ENCODE measurements at regions not wholly inside any gene's neighbourhood (a gene's known extent, or its start where the extent isn't known, plus 50 kb on each side); places are given as distances from the start of the nearest gene placed in this dataset.
"Not testable (repeated sequence)": the region's sequence is repeated elsewhere in the genome, so short reads cannot be mapped to it uniquely, and the experiment has no call there.

DNA sequence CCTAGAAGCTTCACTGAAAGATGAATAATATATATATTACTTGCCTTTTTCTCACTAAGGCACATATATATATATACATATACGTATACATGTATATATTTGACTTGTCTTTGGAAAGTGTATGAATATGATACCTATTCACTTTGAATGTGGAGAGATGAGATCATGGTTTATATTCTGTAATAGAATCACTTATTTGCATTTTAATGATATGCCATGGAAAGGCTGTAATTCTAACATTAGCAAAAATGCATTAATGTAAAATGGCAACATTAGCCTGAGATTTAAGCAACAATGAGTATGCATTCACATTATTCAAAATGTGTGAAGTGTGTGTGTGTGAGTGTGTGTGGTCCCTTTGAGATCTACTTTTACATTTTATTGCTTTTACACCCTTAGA is 54.5 kb upstream of the PRKD1 start:
- no peak for DNase-seq
- H3K4me1 ChIP-seq, result no peaks in the 10 kb centered on the region
- H3K4me3 ChIP-seq (replicated peaks in 1 of 3), result no peak overlapping the region
- 96% methylated on average over 1 of the region's 1 CpG for WGBS, 2 donors
- no peaks in the 10 kb centered on the region for H3K9me3 ChIP-seq
- no peak overlapping the region for H3K27ac ChIP-seq
- no peak for TF ChIP-seq CTCF (IDR thresholded peaks at IDR 0.05)
- no peak for TF ChIP-seq POLR2A (IDR thresholded peaks at IDR 0.05)
- no peaks in the 10 kb centered on the region for H3K27me3 ChIP-seq
- no peaks in the 10 kb centered on the region for H3K36me3 ChIP-seq
- intact Hi-C loops (cut with DNase I), result no loop called here

DNA sequence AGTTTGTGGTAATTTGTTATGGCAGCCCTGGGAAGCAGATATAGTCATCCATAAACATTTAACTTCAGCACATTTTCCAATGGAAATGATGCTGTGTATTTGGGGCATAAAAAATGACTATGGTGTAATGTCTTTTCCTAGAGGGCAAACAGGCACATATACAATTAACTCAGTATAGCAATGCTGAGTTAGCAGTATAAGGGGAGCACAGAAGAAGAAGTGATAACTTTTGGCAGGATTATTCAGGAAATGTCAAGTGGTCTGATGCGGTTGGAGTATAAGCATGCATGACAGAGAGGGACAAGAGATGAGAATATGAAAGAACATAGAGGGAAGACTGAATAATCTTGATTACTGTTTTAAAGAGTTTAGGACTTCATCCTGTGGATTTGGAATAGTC is 55.3 kb upstream of the PRKD1 start:
- H3K9me3 ChIP-seq, result no peaks in the 10 kb centered on the region
- no peaks in the 10 kb centered on the region for H3K27me3 ChIP-seq
- no peak overlapping the region for H3K27ac ChIP-seq
- no peaks in the 10 kb centered on the region for H3K36me3 ChIP-seq
- no peaks in the 10 kb centered on the region for H3K4me1 ChIP-seq
- intact Hi-C loops (cut with DNase I), result no loop called here
- no peak overlapping the region for H3K4me3 ChIP-seq (replicated peaks in 1 of 3)
- no peak for DNase-seq
- WGBS, 2 donors, result 65 to 70% methylated on average over 1 of the region's 1 CpG
- TF ChIP-seq CTCF (IDR thresholded peaks at IDR 0.05), result no peak
- TF ChIP-seq POLR2A (IDR thresholded peaks at IDR 0.05), result no peak

DNA sequence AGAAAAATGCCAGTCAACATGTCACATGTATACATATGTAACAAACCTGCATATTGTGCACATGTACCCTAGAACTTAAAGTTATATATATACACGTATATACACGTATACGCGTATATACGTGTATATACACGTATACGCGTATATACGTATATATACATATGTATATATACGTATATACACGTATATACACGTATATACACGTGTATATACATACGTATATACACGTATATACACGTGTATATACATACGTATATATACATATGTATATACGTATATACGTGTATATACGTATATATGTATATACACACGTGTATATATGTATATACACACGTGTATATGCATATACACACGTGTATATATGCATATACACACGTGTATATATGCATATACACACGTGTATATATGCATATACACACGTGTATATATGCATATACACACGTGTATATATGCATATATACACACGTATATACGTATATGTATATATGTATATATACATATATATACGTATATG is 62.8 kb upstream of the PRKD1 start:
- intact Hi-C loops (cut with DNase I); H3K9me3 ChIP-seq; H3K4me1 ChIP-seq; H3K27me3 ChIP-seq; DNase-seq; H3K36me3 ChIP-seq; H3K4me3 ChIP-seq (replicated peaks in 1 of 3); H3K27ac ChIP-seq: not testable (repeated sequence)
- WGBS, 2 donors, result 78 to 80% methylated on average over 30 of the region's 30 CpGs

GRCh38 chr14:29990993-29991392 is 63.3 kb upstream of the PRKD1 start:
- H3K4me3 ChIP-seq (replicated peaks in 1 of 3), result no peak overlapping the region
- intact Hi-C loops (cut with DNase I), result no loop called here
- H3K27me3 ChIP-seq, result no peaks in the 10 kb centered on the region
- WGBS, 2 donors, result 93 to 96% methylated on average over 2 of the region's 2 CpGs
- H3K4me1 ChIP-seq, result no peaks in the 10 kb centered on the region
- H3K36me3 ChIP-seq, result no peaks in the 10 kb centered on the region
- TF ChIP-seq CTCF (IDR thresholded peaks at IDR 0.05) (no peak), POLR2A (IDR thresholded peaks at IDR 0.05) (no peak)
- DNase-seq, result no peak
- no peaks in the 10 kb centered on the region for H3K9me3 ChIP-seq
- no peak overlapping the region for H3K27ac ChIP-seq

- H3K4me3 ChIP-seq (replicated peaks in 1 of 3), result no peak overlapping the region
- no peak overlapping the region for H3K27ac ChIP-seq
- 96 to 97% methylated on average over 2 of the region's 2 CpGs for WGBS, 2 donors
- H3K36me3 ChIP-seq, result no peaks in the 10 kb centered on the region
- H3K4me1 ChIP-seq, result no peaks in the 10 kb centered on the region
- H3K9me3 ChIP-seq, result no peaks in the 10 kb centered on the region
- DNase-seq, result no peak
- no peaks in the 10 kb centered on the region for H3K27me3 ChIP-seq
- TF ChIP-seq POLR2A (IDR thresholded peaks at IDR 0.05), result no peak
- no peak for TF ChIP-seq CTCF (IDR thresholded peaks at IDR 0.05)
- intact Hi-C loops (cut with DNase I), result no loop called here
Measured at GRCh38 chr14:29993143-29993542, 65.5 kb upstream of the PRKD1 start.

DNA sequence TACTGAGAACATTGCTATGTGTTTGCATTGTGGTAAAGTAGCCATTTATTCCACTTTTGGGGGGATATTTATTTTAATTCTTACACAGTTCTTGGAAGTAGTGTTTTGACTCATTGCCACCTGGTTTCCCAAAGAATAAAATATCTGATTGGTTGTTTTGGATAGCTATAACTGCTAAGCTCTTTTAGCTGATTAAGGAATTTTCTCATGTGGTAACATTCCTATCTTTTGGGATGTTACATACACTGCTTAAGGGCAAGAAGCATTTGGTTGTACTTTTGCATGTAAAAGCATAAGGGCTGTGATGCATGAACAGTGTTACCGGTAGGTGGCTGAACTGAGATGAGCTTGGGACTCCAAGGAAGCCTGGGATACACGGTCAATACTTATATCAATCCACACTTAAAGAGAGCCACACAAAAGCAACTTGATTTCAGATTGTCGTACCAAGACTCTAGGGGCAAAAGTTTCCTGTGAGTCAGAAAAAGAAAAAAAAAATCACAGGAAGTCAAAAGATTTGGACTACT is 71.4 kb upstream of the PRKD1 start:
- Histone ChIP-seq H3K4me1 (no peaks in the 10 kb centered on the region), H3K27me3 (no peaks in the 10 kb centered on the region), H3K9me3 (no peaks in the 10 kb centered on the region), H3K36me3 (no peaks in the 10 kb centered on the region), H3K4me3 (replicated peaks in 1 of 3) (no peak overlapping the region), H3K27ac (no peak overlapping the region)
- no peak for TF ChIP-seq POLR2A (IDR thresholded peaks at IDR 0.05)
- no peak for TF ChIP-seq CTCF (IDR thresholded peaks at IDR 0.05)
- DNase-seq, result no peak
- intact Hi-C loops (cut with DNase I), result no loop called here
- 46 to 53% methylated on average over 3 of the region's 3 CpGs for WGBS, 2 donors
